NCI-H446 (cell line): ENCODE measurements at regions not wholly inside any gene's neighbourhood (a gene's known extent, or its start where the extent isn't known, plus 50 kb on each side); places are given as distances from the start of the nearest gene placed in this dataset.

ENCODE experiments used
- DNase-seq, 2 experiments: peaks; one replicate each; lab custom pipeline; 2025; lab: John Stamatoyannopoulos, UW

DNA sequence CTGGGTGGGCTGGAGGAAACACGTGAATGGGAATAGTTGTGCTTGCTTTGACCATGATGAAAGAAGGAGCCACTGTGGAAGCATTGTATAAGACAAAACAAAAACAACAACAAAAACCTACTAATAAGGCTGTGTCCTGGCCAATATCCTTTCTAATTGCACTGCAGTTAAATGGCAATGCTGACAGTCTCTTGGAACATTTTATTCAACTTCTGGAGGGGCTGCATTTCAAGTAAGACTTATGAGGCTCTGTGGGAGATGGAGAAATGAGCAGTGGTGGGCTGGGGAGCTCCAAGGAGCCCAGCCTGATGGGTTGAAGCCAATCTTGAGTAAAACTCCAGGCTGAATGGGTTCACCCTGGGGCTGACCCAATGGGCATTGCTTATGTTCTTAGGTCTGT lies 99.8 kb upstream of the ROPN1 start:
- DNase-seq, result no peak

- DNase-seq, result no peak
Measured at GRCh38 chr3:124092811-124093210, 100.9 kb upstream of the ROPN1 start.

DNA sequence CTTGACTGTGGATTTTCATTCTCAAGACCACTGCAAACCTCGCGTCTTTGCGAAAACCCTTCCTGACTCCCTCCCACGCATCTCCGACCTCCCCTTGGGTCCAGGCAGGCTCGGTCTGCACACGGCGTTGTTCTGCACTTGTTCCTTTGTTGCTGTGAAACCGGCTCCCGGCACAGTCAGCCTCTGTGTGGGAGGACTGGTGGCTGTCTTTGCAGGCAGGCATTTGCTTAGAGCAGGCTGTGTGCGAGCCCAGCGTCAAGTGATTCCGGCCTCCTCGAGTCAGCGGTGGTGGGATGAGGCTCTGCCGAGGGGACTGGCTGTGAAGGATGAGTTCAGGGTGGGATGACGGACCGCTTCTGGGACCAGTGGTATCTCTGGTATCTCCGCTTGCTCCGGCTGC lies 102.6 kb upstream of the ROPN1 start:
- no peak for DNase-seq

- no peak for DNase-seq
Measured at GRCh38 chr3:124097362-124098131, 105.6 kb upstream of the ROPN1 start.

- no peak for DNase-seq
Measured at GRCh38 chr3:124101643-124102042, 109.7 kb upstream of the ROPN1 start.

- DNase-seq, result peak in 1 of 2 experiments; percentile 17
Measured at GRCh38 chr3:124107104-124107890, 115.4 kb upstream of the ROPN1 start.

- DNase-seq, result no peak
Measured at GRCh38 chr3:124108446-124108845, 116.5 kb upstream of the ROPN1 start.

DNA sequence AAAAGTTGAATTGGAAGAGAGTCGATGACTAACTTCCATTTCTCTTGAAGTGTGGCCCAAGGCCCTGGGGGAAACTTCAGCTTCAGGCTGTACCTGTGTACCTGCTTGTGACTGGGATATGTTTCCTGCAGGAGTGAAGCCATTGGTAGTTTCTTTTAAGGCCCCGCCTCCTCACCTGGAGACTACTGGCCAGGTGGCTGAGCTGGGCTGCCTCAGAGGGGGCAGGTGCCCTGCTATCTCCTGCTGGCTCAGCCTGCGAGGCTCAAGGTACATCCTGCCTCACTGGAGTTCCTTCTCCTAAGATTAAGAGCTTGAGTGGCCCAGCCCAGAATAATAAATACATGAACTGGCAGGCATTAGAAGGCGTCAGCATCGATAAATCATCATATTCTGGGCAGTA lies 121.6 kb upstream of the ROPN1 start:
- no peak for DNase-seq

- DNase-seq, result no peak
Measured at GRCh38 chr3:124115279-124115678, 123.4 kb upstream of the ROPN1 start.

DNA sequence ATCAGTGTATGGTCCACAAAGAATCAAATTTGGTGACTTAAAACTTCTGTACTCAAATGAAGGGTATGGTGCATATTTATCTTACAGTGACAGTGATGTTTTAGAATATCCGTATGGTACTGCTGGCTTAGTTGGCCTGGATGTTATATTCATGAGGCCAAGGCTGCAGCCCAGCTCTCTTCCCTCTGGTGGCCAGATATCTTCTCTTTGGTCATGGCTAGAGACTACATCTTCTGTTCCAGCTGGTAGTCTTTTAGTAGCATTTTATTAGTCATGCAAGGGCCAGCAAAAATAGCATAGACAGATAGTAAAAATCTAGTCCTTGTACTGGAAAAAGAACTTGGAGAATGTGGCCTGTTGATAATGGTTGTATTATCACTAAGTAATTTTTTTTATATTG lies 124.0 kb upstream of the ROPN1 start:
- DNase-seq, result peak in 1 of 2 experiments; percentile 8

- DNase-seq, result peak in 1 of 2 experiments; percentile 54
Measured at GRCh38 chr3:124116906-124117305, 125.0 kb upstream of the ROPN1 start.

DNA sequence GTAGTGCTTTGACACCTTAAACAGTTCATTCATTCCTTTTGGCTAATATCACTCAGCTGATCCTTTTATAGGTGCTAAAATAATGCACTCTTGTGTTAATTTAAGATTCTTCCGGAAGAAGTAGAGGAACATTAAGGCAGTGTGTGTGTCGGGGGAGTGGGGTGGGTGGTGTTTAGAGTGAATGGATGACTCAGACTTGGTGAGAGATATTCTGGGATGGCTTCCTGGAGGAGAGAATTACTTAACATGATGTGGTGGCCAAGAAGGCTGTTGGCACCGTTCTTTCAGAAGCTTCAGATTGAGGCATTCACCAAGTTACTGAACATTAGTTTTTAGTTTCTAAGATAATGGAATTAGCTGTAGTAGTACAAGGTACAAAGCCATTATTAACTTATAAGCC lies 125.6 kb upstream of the ROPN1 start:
- peak; percentile 29 to 65 for DNase-seq

DNA sequence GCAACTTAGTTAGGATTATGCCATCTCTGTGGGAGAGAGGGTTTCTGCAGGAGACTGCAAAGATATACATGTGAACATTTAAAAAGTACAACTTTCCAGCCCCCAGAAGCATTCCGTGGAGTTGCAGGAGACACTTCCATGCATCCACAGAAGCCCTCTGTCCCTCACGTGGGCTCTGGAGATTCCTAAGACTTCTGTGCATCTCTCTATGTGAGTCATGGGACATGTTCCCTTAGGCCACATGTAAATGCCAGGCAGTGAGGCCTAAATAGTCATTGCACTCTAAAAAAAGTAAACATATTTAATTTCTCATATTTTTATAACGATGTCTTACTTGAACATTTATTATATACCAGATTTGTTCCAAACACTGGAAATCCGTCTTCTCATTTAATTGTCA lies 126.5 kb upstream of the ROPN1 start:
- no peak for DNase-seq

- DNase-seq, result no peak
Measured at GRCh38 chr3:124119056-124119716, 127.3 kb upstream of the ROPN1 start.

GRCh38 chr3:124121379-124122312 lies 129.7 kb upstream of the ROPN1 start:
- peak in 1 of 2 experiments; percentile 17 for DNase-seq

DNA sequence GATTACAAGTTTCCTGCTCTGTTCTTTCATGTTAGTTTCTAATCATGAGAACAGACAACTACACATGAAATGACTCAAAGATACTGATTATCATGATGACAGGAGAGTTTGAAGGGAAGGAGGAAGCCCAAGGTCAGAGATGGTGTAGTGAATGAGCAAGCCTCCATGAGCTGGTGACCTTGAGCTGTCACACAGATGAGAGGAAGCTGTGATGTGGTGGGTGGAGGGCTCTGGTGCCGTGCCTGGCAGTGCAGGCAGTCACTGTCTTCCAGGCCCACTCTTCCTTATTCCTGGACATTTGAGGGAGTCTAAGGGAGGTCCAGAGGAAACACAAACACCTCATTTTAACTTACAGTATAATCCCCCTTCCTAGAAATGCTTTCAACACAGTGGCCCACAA lies 133.4 kb upstream of the ROPN1 start:
- no peak for DNase-seq

GRCh38 chr3:124126436-124127023 lies 134.6 kb upstream of the ROPN1 start:
- peak; percentile 88 to 98 for DNase-seq

DNA sequence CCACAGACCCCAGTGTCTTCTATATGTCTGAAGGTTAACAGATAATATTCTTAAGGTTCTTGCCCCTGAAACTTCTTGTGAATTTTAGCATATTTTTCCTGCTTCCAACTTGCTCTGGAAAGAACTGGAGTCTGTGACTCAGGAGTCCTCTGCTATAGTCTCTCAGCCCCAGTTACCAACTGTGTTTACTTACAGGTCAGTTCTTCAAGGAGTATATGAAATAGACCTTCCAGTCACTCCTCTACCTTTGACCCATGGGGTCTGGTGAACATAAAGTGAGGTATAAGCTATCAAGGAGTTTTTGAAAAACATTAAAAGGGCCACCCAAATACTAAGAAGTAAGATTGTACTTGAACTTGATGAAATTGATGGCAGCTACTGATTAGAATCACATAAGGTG lies 139.2 kb upstream of the ROPN1 start:
- DNase-seq, result no peak

DNA sequence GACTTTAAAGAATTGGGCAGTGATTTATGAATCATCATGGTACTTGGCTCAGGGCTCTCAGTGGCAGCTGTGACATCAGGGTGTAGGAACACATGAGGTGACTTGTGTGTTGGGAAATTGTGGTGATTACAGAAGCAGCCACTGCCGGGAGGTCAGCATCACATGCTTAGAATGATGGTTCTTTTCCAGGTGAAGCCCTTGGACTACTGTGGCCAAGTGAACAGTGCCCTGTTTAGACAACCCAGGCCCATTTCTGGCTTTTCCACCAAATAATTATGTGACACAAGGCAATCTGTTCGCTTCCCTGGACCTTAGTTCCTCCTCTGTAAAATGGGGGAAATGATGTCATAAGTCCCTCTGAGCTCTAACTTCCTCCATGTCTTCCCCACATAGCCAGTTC lies 139.7 kb upstream of the ROPN1 start:
- DNase-seq, result peak in 1 of 2 experiments; percentile 35

GRCh38 chr3:124132813-124133212 lies 140.9 kb upstream of the ROPN1 start:
- no peak for DNase-seq

DNA sequence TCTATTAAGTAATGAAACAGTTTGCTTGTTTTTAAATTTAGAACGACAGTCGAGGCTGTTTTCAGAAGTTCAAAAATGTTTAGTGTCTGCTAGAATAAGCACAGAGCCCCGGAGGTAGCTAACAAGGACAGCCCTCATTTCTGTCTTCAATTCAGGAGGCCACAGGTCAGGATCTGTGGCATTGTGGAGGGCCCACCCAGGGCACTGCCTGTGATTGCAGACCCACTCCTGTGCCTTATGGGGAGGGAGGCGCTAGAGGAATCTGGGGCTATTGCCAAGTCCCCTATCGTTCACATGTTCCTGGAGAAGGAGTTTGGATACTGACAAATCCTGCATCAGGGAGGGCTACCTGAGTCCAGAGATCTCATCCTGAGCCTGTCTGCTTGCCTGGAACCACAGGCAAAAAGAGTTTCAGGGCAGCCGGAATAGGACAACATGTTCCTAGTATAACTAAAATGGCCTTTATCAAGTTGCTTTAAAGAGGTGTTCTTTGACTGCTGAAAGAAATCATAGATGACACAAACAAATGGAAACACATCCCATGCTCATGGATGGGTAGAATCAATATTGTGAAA lies 141.5 kb upstream of the ROPN1 start:
- peak in 1 of 2 experiments; percentile 8 for DNase-seq
